ENCODE measurements at regions not wholly inside any gene's neighbourhood (a gene's known extent, or its start where the extent isn't known, plus 50 kb on each side); places are given as distances from the start of the nearest gene placed in this dataset.

DNA sequence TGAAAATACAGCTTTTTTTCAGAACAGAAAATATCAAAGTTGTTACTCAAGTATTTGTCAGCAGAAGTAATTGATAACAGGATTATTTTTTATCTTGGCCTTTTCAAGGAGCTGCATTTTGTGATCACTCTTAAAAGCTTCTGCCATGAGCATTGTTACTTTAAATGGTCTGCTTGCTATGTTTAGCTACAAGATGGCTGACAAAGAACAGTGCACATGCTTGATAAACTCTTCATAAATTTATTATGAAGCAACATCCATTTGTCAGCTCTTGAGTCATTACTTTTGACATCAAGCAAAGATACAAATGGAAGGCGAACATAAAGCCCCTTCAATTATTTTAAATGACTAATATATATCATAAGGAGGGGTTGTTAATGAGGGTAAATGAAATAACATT is 205.4 kb upstream of the RPS6KA3 start:
- DNase-seq (ENCODE audit: low read depth), result no peak
- no peak overlapping the region for H3K4me3 ChIP-seq (ENCODE audit: low read depth, low read length)
- in situ Hi-C loops (cut with HindIII; ENCODE audit: low sequenced_read_pairs), result no loop called here
- TF ChIP-seq, protein P1, sequence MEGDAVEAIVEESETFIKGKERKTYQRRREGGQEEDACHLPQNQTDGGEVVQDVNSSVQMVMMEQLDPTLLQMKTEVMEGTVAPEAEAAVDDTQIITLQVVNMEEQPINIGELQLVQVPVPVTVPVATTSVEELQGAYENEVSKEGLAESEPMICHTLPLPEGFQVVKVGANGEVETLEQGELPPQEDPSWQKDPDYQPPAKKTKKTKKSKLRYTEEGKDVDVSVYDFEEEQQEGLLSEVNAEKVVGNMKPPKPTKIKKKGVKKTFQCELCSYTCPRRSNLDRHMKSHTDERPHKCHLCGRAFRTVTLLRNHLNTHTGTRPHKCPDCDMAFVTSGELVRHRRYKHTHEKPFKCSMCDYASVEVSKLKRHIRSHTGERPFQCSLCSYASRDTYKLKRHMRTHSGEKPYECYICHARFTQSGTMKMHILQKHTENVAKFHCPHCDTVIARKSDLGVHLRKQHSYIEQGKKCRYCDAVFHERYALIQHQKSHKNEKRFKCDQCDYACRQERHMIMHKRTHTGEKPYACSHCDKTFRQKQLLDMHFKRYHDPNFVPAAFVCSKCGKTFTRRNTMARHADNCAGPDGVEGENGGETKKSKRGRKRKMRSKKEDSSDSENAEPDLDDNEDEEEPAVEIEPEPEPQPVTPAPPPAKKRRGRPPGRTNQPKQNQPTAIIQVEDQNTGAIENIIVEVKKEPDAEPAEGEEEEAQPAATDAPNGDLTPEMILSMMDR (IDR thresholded peaks at IDR 0.05; ENCODE audit: low read depth, low read length, missing control alignments), result no peak

DNA sequence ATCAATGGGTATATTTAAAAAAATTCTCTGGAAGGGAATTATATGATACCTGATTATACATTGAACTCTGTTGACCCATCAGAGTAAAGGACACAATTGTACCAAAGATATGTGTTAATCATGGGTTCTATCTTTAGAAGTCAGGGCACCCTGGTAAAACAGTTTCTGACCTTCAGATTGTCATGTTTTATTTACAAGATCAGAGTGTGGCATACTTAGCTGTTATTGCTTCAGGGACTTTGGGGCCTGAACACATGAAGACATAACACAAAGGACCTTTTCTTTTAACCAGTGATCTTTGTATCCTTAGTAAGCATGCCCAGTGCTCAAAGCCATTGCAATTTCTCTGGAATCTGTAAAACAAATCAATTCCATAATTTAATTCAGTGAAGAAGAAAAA is 204.8 kb upstream of the RPS6KA3 start:
- TF ChIP-seq, protein P1 (IDR thresholded peaks at IDR 0.05; ENCODE audit: low read depth, low read length, missing control alignments), result no peak
- H3K4me3 ChIP-seq (ENCODE audit: low read depth, low read length), result no peak overlapping the region
- in situ Hi-C loops (cut with HindIII; ENCODE audit: low sequenced_read_pairs), result no loop called here
- no peak for DNase-seq (ENCODE audit: low read depth)

DNA sequence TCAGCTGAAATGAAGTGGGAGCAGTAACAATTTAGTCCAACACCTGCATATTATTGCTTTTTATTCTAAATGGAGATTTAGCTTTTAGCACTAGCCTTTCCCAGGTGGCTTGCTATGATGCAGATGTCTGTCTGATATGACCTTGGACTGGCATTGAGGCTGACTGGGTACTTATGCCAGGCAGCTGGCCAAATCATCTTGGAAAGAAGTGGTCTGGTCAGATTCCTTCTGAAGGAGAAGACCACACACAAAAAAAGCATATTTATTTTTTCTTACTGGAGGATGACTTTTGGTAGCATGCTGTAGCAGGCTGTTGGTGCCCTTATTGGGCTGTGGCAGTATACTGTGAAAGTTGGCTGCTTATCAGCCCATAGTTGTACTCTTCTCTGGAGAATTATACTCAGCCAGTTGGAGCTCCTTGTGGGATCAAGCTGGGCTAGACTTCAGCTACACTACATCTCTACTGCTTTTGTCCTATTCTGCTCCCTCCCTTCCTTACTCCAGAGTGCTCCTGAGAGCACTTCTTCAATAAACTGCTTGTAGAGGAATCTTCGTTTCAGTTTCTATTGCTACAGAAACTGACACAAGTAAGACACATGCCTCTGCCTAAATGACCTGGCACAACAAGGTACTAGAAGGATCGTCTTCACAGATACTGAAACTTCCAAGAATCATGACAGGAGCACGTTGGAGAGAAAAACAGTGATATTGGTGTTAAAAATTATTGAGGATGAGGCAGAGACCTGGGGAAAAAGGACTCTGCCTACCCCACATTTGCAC is 196.8 kb upstream of the RPS6KA3 start:
- in situ Hi-C loops (cut with HindIII; ENCODE audit: low sequenced_read_pairs), result no loop called here
- no peak overlapping the region for H3K4me3 ChIP-seq (ENCODE audit: low read depth, low read length)
- DNase-seq (ENCODE audit: low read depth), result no peak
- TF ChIP-seq, protein P1 (IDR thresholded peaks at IDR 0.05; ENCODE audit: low read depth, low read length, missing control alignments), result no peak

DNA sequence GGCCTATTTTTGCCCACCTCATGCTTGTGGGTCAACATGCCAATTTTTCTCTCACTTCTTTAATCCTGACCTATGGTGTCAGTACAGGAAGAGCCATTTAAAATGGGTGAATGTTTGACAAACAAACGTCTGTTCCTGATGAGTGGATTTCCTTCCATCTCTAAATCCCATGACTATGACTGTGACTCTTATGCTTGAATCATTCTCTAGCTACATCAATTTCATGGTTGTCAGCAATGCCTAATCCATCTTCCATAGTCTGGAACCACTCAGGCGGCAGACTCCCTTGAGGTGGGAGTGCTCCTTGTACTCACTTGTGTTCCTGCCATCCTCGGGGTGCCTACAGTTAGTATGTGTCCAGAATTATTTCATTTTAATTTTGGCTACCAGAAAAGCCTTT is 194.9 kb upstream of the RPS6KA3 start:
- TF ChIP-seq, protein P1 (IDR thresholded peaks at IDR 0.05; ENCODE audit: low read depth, low read length, missing control alignments), result no peak
- DNase-seq (ENCODE audit: low read depth), result peak; percentile 66
- in situ Hi-C loops (cut with HindIII; ENCODE audit: low sequenced_read_pairs), result no loop called here
- no peak overlapping the region for H3K4me3 ChIP-seq (ENCODE audit: low read depth, low read length)

DNA sequence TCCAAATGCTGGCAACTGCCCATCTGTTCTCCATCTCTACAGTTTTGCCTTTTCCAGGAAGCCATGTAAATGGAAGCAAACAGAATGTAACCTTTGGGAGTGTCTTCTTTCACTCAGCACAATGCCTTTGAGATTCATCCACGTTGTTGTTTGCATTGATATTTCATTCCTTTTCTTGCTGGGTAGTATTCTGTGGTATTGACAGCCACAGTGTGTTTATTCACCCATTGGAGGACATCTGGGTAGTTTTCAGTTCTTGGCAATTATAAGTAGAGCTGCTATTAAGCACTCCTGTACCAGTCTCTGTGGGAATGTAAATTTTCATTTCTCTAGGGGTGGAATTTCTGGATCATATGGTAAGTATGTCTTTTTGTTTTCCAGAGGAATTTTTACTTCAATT is 194.3 kb upstream of the RPS6KA3 start:
- TF ChIP-seq, protein P1 (IDR thresholded peaks at IDR 0.05; ENCODE audit: low read depth, low read length, missing control alignments), result no peak
- H3K4me3 ChIP-seq (ENCODE audit: low read depth, low read length), result no peak overlapping the region
- no peak for DNase-seq (ENCODE audit: low read depth)
- in situ Hi-C loops (cut with HindIII; ENCODE audit: low sequenced_read_pairs), result no loop called here

DNA sequence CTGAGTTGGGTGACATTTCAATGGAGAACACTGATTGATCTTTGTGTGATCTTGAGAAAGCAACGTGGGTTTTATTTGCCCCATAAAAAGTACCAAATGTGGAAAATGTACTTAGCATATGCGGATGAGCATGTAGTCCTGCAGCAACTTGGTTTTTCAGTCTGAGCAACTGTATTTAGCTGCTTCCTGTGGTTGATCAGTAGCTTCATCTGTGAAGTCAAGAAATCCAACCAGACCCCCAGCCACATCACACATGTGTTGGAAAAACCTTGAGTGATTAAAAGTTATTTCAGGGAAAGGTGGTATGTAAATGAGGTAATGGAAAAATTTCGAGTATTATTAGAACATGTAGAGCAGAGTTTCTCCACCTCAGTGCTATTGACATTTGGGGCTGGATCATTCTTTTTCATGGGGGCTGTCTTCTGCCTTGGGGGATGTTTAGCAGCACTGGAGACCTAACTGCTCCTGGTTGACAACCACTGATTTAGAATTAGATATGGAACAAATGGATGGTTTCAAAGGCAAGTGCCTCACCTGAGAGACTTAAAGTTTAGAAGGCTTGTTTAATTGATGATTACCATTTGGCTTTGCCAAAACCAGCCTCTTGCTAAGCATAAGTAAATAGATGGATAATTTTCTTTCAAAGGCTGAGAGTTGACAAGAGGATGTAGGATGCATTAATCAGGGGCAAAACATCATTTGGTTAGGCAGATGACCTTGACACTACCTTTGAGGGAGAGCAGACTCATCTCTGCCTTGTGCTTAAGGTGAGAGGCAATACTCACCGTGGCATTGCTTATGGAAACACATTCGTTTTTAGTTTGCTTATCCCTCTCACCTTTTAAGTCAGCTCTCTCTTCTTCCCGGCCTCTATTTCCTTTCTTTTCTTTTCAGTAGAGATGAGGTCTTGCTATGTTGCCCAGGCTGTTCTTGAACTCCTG is 193.0 kb upstream of the RPS6KA3 start:
- in situ Hi-C loops (cut with HindIII; ENCODE audit: low sequenced_read_pairs), result no loop called here
- TF ChIP-seq, protein P1 (IDR thresholded peaks at IDR 0.05; ENCODE audit: low read depth, low read length, missing control alignments), result no peak
- DNase-seq (ENCODE audit: low read depth), result no peak
- H3K4me3 ChIP-seq (ENCODE audit: low read depth, low read length), result no peak overlapping the region

Data from astrocyte of the cerebellum (primary cell).